GM23338 (cell line): ENCODE measurements at regions not wholly inside any gene's neighbourhood (a gene's known extent, or its start where the extent isn't known, plus 50 kb on each side); places are given as distances from the start of the nearest gene placed in this dataset.
"Not testable (repeated sequence)": the region's sequence is repeated elsewhere in the genome, so short reads cannot be mapped to it uniquely, and the experiment has no call there.

Source experiments
- CREB1 ChIP-seq: fragments of 250-450 bp; sonication (Bioruptor Pico); IDR thresholded peaks from 2 replicates; pipeline ENCODE4 v1.5.0; 2020; ENCODE audit warnings: low read depth, mild to moderate bottlenecking, moderate library complexity
- CTCF ChIP-seq, 2 experiments: fragments of 200-600 bp in 1 of 2; sonication (generic) in 1 of 2; conservative IDR thresholded peaks; 2 replicates each; pipeline versions ENCODE4 v1.5.1 to v1.6.1; 2016 to 2017; ENCODE audit warnings: antibody characterized with exemption in 2 of 2, low read depth in 2 of 2, mild to moderate bottlenecking in 2 of 2, moderate library complexity in 1 of 2
- EZH2 ChIP-seq: fragments of 200-600 bp; sonication (generic); IDR thresholded peaks from one replicate; pipeline ENCODE4 v1.8.0; 2017; ENCODE audit warnings: antibody characterized with exemption, mild to moderate bottlenecking, low read depth; ENCODE audit not compliant: unreplicated experiment
- EZH2phosphoT487 ChIP-seq: fragments of 200-600 bp; sonication (generic); IDR thresholded peaks from one replicate; pipeline ENCODE4 v1.8.1; 2018; ENCODE audit warnings: antibody characterized with exemption; ENCODE audit not compliant: unreplicated experiment
- JUNB ChIP-seq: IDR thresholded peaks from one replicate; pipeline ENCODE4 v1.6.1; 2016; ENCODE audit warnings: antibody characterized with exemption; ENCODE audit not compliant: unreplicated experiment
- NANOG ChIP-seq: IDR thresholded peaks from 2 replicates; pipeline ENCODE4 v1.6.1; 2016; ENCODE audit warnings: antibody characterized with exemption, borderline replicate concordance
- POLR2AphosphoS5 ChIP-seq: IDR thresholded peaks from 2 replicates; pipeline ENCODE4 v1.6.1; 2016; ENCODE audit warnings: antibody characterized with exemption, low read depth
- REST ChIP-seq: IDR thresholded peaks from one replicate; pipeline ENCODE4 v1.6.1; 2018; ENCODE audit warnings: antibody characterized with exemption; ENCODE audit not compliant: unreplicated experiment
- STAT1 ChIP-seq: IDR thresholded peaks from one replicate; pipeline ENCODE4 v1.6.1; 2016; ENCODE audit warnings: antibody characterized with exemption; ENCODE audit not compliant: unreplicated experiment
- ZNF114 ChIP-seq: fragments of 250-450 bp; sonication (Bioruptor Pico); IDR thresholded peaks from 2 replicates; pipeline ENCODE4 v1.5.0; 2020; ENCODE audit warnings: mild to moderate bottlenecking, moderate library complexity
- ZNF331 ChIP-seq: fragments of 250-450 bp; sonication (Bioruptor Pico); IDR thresholded peaks from 2 replicates; pipeline ENCODE4 v1.5.0; 2020; ENCODE audit warnings: low read depth, mild to moderate bottlenecking, moderate library complexity
- TF ChIP-seq, protein P1 (sequence below): IDR thresholded peaks from 2 replicates; pipeline ENCODE4 v1.6.1; 2016; ENCODE audit warnings: antibody characterized with exemption

DNA sequence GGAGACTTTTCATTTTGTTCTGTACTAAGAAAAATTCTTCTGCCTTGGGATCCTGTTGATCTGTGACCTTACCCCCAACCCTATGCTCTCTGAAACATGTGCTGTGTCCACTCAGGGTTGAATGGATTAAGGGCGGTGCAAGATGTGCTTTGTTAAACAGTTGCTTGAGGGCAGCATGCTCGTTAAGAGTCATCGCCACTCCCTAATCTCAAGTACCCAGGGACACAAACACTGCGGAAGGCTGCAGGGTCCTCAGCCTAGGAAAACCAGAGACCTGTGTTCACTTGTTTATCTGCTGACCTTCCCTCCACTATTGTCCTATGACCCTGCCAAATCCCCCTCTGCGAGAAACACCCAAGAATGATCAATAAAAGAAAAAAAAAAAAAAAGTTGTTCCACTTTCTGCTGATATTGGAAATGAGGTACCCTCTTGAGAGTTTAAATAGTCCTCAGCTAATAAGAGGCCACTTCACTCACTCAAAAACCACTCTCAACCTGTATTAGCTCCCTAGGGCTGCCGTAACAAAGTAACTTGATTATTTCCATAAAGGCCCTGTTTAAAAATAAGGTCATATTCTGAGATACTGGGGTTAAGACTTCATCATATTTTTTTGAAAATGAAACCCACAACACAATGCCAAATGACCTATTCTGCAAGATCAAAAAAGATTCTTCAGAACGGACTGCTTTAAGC is 174.6 kb upstream of the CRIM1 start:
- not testable (repeated sequence) for TF ChIP-seq JUNB; EZH2phosphoT487; CTCF (conservative IDR thresholded peaks at IDR 0.05; ENCODE audit: low read depth in 2 of 2); EZH2; POLR2AphosphoS5; REST; NANOG; CREB1 (CRISPR knock-in tag); ZNF331 (CRISPR knock-in tag); ZNF114; STAT1
- TF ChIP-seq, protein P1, sequence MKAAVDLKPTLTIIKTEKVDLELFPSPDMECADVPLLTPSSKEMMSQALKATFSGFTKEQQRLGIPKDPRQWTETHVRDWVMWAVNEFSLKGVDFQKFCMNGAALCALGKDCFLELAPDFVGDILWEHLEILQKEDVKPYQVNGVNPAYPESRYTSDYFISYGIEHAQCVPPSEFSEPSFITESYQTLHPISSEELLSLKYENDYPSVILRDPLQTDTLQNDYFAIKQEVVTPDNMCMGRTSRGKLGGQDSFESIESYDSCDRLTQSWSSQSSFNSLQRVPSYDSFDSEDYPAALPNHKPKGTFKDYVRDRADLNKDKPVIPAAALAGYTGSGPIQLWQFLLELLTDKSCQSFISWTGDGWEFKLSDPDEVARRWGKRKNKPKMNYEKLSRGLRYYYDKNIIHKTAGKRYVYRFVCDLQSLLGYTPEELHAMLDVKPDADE = not testable (repeated sequence)
